MM.1S (cell line): ENCODE measurements at regions not wholly inside any gene's neighbourhood (a gene's known extent, or its start where the extent isn't known, plus 50 kb on each side); places are given as distances from the start of the nearest gene placed in this dataset.

Source experiments
- CTCF ChIP-seq: fragments of 300-600 bp; sonication (generic); IDR thresholded peaks from 2 replicates; pipeline ENCODE4 v1.5.1; 2016; ENCODE audit warnings: antibody characterized with exemption, low read length, mixed read lengths
- EZH2 ChIP-seq: fragments of 300-600 bp; sonication (generic); optimal IDR thresholded peaks from 2 replicates; pipeline ENCODE3; 2017; ENCODE audit warnings: low read depth, mild to moderate bottlenecking, antibody characterized with exemption, low read length, mixed read lengths
- EZH2phosphoT487 ChIP-seq: fragments of 300-600 bp; sonication (generic); IDR thresholded peaks from 2 replicates; pipeline ENCODE4 v1.6.1; 2018; ENCODE audit warnings: antibody characterized with exemption, low read length

GRCh38 chr10:80908611-80909010 lies 370.9 kb downstream of the SH2D4B start:
- TF ChIP-seq CTCF (no peak), EZH2phosphoT487 (no peak), EZH2 (no peak)
